ENCODE measurements at regions not wholly inside any gene's neighbourhood (a gene's known extent, or its start where the extent isn't known, plus 50 kb on each side); places are given as distances from the start of the nearest gene placed in this dataset.
"Not testable (repeated sequence)": the region's sequence is repeated elsewhere in the genome, so short reads cannot be mapped to it uniquely, and the experiment has no call there.

GRCh38 chr4:79223993-79224776 lies 101.7 kb downstream of the NAA11 start:
- DNase-seq (ENCODE audit: low spot score): no peak

- DNase-seq (ENCODE audit: low spot score): no peak
Measured at GRCh38 chr4:79217025-79217424, 108.8 kb downstream of the NAA11 start.

- DNase-seq (ENCODE audit: low spot score): no peak
Measured at GRCh38 chr4:79213702-79214101, 112.2 kb downstream of the NAA11 start.

DNA sequence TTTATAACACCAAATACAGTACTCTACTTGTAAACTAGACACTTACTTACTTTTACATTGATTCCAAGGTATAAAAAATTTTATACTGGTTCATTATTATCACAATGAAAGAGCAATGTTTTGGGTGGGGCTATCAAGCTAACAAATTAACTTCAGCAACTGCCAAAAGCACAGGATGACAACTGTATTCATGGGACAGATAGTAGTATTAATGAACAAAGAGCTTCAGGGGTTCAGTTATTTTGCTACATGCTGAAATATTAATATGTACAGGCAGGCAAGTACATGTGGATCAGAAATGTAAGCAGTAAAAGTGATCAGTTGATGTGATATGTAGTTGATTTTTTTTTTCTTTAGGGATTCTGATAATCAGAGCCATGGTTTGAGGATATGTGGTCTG lies 112.9 kb downstream of the NAA11 start:
- no peak for DNase-seq (ENCODE audit: low spot score)

DNA sequence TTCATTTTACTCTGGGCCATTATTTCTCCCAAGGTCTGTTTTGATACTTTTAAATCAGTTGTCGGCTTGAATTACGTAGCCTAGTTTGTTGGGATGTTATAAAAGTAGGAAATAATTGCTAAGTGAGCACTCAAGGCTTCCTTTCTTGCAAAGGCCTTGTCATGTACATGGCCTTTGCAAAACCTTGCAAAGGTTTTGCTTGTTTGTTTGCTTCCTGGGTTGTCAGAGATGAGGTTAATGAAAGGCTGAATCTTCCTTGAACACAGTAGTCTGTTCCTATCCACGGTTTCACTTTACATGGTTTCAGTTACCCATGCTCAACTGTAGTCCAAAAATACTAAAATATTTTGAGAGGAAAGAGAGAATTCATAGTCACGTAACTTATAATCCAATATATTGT lies 113.5 kb downstream of the NAA11 start:
- DNase-seq (ENCODE audit: low spot score): no peak

DNA sequence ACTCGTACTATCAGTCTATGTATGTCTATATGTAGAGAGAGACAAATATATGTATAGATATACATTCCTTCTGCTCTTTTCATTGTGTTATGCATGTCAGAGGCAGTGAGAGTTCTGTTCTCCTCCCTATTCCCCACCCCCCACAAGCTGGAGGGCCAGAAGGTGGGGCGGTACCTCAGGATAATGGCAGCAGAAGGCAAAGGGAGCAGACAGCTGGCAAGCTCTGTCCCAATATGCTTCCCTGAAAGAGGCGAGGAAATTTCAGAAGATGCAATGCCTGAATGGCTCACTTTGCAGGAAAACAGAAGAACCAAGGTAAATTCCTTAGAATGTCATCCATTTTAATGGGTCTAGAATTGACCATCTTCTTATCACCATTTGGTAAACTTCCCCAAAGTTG lies 114.4 kb downstream of the NAA11 start:
- DNase-seq (ENCODE audit: low spot score): no peak

DNA sequence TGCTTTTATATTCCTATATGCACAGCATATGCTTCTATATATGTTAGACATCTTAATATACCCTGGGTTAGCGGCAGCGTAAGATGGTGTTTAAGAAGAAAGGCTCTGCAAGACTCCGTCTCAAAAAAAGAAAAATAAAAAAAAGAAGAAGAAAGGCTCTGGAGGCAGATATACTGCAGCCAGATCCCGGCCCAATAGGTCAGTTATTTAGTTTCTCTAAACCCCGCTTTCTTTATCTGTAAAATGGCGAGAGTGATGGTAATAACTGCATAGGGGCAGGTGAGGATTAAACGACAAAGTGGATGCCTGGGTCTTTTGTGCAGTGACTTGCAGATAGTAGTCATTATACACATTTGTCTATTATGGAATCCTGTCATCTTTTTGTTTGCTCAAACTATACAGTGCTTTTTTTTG lies 115.2 kb downstream of the NAA11 start:
- no peak for DNase-seq (ENCODE audit: low spot score)

DNA sequence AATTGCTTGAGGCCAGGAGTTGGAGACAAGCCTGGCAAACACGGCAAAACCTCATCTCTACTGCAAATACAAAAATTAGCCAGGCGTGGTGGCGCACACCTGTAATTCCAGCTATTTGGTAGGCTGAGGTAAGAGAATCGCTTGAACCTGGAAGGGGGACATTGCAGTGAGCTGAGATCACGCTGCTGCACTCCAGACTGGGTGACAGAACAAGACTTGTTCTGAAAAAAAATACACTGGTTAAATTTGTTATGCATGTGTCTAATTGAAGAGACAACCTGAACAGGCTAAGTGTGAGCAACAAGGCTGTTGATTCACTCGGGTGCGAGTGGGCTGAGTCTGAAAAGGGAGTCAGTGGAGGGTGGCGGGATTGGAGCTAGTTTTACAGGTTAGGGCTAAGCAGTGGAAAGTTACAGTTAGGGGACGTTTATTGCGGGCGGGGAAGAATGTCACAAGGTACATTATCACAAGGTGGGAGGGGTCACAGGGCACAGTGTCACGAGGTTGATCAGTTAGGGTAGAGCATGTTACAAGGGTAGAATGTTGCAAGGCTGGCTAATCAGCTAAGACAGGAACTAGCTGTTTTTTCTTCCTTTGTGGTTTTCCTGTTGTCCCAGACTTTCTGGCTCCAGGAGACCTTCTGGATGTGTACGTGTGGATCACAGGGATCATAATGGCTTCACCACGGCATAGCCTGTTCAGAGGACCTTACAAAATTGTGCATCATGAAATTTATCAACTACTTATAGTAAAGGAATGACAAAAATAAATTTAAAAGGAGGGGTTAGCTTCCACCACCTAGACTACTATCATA lies 115.8 kb downstream of the NAA11 start:
- DNase-seq (ENCODE audit: low spot score): peak; percentile 70

DNA sequence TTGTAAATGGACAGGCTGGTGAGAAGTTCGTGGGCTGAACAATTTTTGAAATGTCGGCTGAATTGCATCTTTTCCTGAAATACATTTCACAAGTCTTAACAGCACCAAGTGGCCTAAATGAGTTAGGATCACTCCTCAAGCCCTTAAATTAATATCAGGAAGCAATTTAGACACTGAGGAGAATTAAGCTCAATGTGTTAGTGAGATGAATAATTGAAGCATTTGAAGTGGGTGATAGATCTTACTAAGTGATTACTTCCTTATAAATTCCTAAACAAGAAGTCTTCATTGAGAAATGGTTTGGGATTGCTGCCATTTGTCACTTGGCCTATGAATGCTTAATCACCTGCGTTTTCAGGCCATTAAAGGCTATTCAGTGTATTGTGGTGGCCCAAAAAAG lies 116.8 kb downstream of the NAA11 start:
- peak; percentile 7 for DNase-seq (ENCODE audit: low spot score)

DNA sequence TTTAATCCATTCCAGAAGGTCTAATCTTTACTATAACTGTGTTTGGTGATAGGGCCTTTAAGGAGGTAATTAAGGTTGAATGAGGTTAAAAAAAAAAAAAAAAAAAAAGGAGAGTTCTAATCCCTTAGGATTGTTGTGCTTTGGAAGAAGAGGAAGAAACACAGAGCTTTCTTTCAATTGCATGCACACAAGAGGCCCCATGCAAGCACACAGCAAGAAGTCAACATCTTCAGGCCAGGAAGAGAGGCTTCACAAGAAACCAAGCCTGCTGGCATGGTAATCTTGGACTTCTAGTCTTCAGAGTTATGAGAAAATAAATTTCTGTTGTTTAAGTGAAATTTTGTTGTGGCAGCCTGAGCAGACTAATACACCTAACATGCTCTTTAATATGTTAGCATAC lies 118.6 kb downstream of the NAA11 start:
- no peak for DNase-seq (ENCODE audit: low spot score)

- DNase-seq (ENCODE audit: low spot score): no peak
Measured at GRCh38 chr4:79206660-79207059, 119.2 kb downstream of the NAA11 start.

DNA sequence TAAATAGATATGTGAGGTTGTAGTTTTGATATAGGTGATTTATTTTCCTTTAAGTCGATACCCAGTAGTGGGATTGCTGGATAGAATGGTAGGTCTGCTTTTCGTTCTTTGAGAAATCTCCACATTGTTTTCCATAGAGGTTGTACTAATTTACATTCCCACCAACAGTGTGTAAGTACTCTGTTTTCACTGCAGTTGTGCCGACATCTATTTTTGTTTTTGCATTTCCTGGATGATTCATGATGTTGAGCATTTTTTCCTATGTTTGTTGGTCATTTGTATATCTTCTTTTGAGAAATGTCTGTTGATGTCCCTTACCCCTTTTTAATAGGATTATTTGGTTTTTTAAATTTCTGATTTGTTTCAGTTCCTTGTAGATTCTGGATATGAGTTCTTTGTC lies 120.7 kb downstream of the NAA11 start:
- DNase-seq (ENCODE audit: low spot score): no peak

DNA sequence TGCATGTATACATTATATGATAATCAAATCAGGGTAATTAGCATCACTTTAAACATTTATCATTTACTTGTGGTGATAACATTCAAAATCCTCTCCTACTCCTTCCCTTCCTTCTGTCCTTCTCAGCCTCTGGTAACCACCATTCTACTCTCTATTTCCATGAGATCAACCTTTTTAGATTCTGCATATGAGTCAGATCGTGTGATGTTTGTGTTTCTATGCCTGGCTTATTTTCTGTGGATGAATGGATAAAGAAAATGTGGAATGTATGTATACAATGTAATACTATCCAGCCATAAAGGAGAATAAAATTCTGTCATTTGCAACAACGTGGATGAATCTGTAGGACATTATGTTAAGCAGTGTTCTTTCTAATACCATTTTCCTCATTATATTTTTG lies 123.9 kb downstream of the NAA11 start:
- no peak for DNase-seq (ENCODE audit: low spot score)

DNA sequence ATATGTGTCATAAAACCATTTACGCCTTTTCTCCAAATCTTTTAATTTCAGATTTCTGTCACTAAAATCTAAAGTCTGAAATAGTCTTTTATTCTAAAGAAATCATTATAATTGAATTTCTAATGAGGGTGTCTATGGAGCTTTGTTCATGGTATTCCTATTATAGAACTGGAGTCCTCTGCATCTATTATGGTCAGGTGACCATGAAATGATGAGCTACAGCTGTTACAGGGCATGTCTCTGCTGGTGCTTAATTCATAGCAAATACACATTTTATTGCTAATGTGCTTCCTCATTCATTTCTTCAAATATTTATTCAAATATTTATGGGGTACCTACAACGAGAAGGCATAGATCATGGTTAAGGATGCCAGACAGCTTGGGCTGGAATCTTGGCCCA lies 126.1 kb downstream of the NAA11 start:
- DNase-seq (ENCODE audit: low spot score): no peak

DNA sequence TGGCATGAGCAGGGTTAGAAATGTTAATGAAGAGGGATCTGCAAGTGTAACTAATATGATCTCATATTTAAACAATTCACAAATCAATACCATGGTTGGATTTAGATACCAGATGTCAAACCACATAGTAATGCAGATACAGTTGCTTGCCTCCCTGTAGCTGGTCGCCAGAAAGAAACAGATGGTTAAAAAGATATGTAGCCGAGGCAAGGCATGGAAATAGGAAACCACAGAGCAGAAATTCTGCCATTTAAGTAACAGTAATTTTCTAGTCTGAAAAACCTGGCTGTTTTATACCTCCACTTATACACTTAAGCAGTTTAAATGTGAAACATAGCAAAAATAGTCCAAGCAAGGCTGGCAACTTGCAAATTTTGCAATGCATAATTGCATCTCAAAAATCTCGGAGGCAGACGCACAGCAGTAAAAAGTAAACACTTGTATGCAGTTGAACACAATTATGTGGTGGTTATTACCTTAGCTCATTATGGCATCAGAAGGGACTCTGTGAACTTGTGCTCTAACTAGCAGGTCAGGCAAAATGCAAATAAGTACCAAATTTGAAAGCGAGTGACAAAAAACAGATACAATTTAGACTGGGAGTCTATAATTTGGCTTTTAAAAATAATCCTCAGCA lies 126.8 kb downstream of the NAA11 start:
- DNase-seq (ENCODE audit: low spot score): no peak

- no peak for DNase-seq (ENCODE audit: low spot score)
Measured at GRCh38 chr4:79197275-79198009, 128.4 kb downstream of the NAA11 start.

GRCh38 chr4:79191292-79191691 lies 134.6 kb downstream of the NAA11 start:
- not testable (repeated sequence) for DNase-seq (ENCODE audit: low spot score)

- DNase-seq (ENCODE audit: low spot score): no peak
Measured at GRCh38 chr4:79185526-79186045, 140.3 kb downstream of the NAA11 start.

DNA sequence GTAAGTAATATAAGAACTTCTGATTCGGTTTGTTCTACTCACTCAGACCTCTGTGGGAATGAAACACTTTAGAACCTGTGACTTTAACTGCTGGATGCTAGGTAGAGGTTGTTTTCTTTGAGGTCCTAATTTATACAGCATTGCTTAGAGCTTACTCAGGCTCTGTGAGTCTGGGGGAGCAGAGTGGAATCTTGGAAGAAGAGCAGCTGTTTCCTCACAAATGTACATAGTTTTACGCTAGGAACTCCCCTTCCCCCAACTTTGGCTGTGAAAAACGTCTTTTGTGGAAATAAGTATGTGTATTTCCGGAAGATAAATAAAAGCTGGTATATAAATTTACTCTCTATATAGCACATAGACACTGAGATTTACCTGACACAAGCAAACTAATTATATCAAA lies 141.4 kb downstream of the NAA11 start:
- no peak for DNase-seq (ENCODE audit: low spot score)

DNA sequence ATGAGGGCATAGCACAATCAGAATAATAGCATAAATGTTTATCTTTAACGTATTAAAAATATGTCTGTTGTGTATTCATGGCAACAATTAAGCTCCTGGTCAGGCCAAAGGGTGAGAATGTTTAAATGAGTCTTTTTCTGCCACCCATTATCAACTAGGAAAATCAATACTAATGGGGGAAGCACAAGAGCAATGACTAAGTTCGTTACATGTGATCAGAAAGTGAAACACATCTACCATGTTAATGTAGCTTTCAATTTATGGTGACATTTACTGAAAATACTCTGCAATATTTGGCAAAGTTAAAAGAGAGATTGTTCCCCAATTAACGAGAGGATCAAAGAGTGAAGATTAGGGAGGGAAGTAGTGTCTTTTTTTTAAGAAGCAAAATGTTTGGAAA lies 143.7 kb downstream of the NAA11 start:
- no peak for DNase-seq (ENCODE audit: low spot score)

DNA sequence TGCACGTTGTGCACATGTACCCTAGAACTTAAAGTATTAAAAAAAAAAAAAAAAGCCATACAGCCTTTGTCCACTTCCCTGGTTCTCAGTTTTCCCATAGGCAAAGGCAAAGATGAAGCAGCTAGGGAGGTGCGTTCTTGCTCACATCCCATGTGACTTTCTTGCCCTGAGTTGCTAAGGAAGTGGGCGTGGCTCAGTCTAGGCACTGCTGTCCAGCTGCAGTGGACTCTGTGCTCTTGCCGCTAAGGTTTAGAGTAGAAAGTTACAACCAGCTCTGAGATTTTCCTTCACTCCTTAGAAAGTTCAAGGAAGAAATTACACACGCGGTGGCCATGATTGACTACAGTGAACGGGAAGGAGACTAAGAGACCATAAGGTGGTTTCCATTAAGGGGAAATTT lies 144.7 kb downstream of the NAA11 start:
- DNase-seq (ENCODE audit: low spot score): no peak

DNA sequence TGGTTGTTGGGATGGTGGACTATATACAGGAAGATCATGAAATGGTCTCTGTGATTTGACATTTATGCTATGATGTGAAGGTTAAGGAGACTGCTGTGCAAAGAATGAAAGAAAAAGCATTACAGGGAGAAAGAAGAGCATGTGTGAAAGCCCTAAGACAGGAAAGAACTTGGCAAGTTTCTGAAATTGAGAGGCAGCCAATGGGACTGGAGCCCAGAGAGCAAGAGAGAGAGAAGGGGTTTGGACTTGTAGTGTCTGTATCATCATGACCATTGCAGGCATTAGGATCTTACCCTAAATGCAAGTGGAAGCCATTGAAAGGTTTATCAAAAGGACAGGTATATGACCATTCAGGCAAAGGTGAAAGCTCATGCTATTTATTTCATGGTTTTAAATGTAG lies 147.1 kb downstream of the NAA11 start:
- DNase-seq (ENCODE audit: low spot score): no peak

All from HT-29 (cell line).